Germinal center (tissue), 1 donor: ENCODE measurements at regions not wholly inside any gene's neighbourhood (a gene's known extent, or its start where the extent isn't known, plus 50 kb on each side); places are given as distances from the start of the nearest gene placed in this dataset.
"Not testable (repeated sequence)": the region's sequence is repeated elsewhere in the genome, so short reads cannot be mapped to it uniquely, and the experiment has no call there.

Source experiments
- DNase-seq: peaks from one replicate; pipeline ENCODE4 v3.0.0; 2012; ENCODE audit warnings: mixed read lengths, low spot score

DNA sequence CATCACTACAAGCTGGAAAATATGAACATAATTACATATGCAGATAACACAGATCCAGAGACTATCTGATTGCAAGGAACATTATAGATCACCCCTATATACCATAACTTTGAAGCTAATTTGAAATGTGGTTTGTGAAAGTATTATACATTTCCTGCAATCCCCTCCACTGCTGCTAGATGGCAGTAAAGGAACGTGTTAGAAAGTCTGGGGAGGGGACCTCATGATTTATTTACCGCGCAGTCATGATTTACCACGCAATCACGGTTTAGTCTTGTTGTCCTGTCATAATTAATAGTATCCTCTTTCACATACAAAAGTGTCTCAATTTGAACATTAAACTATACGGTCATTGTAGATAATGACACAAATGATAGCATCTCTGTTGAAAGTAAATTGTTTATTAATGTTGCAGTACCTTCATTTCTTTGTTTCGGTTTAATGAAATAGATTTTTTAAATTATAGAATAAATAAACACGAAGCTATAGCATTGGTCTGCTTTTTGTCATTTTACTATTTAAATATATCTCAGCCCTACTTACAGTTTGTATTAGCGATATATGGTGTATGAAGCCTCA is 145.3 kb upstream of the PRSS1 start:
- peak; percentile 60 for DNase-seq

DNA sequence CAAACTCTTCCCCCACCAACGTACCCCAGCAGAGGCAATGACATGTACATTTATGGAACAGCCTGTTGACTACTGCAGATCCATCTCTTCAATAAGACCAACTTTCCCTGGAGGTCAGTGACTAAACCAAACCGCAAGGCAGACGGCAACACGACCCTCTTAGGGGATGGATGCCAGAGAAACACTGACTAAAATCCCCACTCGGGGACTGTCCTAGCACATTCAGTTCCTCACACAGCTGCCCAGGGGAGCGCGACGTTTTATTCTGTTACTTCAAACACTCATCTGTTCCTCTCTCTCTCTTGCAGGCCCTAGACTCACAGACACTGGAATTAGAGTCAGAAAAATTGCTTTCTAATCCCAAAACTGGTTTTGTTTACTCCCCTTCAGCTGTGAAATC is 146.5 kb upstream of the PRSS1 start:
- no peak for DNase-seq

DNA sequence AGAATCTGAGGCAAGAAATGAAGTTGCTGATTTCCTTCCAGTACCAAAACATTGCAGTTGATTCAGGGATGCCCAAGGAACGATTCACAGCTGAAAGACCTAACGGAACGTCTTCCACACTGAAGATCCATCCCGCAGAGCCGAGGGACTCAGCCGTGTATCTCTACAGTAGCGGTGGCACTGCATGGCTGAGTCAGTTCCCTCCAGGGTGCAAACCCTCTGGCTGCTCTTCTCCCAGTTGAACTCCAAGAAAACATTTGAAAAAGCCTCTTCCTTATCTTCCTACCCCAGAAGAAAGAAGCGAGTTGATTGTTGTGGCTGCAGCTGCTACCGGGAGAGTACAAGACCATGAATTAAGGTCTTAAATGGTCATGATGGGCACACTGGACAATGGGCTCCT is 147.1 kb upstream of the PRSS1 start:
- DNase-seq: no peak

DNA sequence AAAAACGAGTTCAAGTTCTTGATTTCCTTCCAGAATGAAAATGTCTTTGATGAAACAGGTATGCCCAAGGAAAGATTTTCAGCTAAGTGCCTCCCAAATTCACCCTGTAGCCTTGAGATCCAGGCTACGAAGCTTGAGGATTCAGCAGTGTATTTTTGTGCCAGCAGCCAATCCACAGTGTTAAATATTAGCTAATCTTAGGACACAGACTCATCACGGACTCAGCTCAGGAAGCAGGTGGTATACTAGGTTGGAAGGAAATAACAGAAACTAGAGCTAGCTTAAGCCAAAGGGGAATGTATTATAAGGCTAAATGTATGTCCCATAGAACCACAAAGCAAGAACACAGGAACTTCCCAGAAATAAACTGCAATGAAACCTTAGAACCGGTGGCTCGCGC is 151.0 kb upstream of the PRSS1 start:
- no peak for DNase-seq

DNA sequence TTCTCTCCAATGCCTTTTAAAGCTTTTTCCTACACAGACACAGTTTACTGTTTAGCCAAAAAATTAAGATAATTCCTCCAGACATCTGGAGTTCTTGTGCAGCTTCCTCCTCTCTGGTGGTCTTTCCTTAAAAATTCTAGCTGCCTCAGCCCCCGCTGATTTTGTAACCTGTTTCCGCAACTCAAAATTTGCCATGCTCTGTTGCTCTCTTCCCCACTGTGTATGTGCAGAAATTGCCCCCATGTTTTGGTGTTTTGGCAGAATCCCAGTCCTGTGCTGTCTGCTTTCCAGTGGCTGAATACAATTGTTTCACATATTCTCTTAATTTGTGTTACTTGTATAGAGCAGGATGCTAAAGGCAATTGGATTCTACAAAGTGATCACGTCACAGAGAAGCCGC is 151.7 kb upstream of the PRSS1 start:
- no peak for DNase-seq

DNA sequence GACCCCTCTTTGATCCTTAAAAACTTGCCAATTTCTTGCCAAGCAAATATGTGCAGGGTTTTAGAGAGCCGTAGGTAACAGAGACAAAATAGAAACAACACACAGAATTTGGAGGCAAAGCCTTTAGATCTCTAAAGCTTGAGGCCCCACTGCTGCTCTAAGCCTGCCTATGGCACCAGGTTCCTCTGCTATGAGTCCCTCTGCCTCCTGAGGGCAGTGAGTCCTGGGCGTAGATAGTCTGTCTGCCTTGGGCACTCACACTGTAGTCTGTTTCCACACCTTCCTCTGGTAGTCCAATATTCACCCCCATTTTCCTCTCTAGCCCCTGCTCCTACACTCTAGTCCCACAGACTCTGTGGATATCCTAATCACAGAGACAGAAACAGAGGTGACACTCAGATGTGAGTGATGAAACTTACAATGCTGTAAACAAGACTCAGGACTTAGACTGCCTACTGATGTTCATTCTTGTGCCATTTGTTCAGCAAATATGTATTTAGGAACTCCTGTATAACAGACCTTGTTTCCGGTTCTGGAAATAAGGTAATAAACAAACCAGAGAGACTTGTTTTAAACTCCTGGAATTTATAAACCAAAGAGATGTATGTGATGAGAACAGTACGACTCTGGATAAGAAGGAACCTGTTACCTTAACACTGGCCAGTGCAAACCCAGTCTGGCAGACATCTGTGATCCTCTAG is 153.3 kb upstream of the PRSS1 start:
- no peak for DNase-seq

DNA sequence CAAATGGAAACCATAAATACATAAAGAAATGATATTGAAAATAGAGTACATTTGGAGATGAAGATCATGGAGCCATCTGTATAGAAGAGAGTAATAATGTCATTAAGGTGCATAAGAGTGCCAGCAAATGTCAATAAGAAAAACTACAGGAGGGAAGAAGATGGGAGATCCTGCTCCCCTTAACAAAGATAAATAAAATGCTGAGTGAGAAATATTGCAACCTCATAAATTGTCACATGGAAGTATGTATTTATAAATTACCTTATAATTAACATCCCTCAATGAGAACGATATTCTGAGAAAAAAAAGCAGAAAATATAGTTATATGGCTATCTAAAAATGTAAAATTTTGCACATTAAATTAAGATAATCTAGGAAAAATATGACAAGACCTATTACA is 155.2 kb upstream of the PRSS1 start:
- DNase-seq: no peak

DNA sequence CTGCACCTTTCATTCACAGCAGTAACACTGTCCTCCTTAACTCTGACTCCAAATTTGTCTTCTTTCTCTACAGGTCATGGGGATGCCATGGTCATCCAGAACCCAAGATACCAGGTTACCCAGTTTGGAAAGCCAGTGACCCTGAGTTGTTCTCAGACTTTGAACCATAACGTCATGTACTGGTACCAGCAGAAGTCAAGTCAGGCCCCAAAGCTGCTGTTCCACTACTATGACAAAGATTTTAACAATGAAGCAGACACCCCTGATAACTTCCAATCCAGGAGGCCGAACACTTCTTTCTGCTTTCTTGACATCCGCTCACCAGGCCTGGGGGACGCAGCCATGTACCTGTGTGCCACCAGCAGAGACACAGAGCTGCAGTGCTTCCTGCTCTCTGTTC is 156.2 kb upstream of the PRSS1 start:
- DNase-seq: no peak

DNA sequence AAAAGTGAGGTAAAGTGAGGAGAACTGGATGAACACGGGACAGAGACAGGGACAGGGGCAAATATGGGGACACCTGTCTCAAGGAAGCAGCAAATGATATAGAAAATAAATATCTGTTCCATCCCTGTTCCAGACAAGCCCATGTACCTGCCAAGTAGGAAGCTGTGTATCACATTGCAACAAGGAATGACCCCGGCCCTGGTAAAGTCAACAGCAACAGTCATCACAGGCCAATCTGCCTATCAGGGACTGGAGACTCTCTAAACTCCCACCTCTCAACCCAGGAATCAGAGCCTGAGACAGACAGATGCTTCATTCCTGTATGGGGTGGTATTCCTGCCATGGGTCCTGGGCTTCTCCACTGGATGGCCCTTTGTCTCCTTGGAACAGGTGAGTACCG is 156.6 kb upstream of the PRSS1 start:
- no peak for DNase-seq

DNA sequence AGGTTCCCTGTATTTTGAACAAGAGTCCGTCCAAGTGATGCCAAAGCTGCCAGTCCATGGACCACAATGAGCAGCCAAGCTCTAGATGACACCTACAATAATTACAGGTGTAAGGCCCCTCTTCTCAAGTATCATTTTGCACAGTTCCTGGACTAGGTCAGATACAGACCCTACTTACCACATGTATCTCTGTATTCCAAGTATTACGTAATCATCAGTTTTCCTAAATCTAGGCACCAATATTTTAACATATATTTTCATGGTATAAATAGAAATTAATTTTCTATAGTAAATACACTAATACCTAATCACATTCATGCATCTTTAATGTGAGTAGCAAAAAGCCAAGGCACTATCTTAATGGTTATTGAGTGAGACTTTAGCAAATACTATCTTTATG is 157.0 kb upstream of the PRSS1 start:
- DNase-seq: no peak

DNA sequence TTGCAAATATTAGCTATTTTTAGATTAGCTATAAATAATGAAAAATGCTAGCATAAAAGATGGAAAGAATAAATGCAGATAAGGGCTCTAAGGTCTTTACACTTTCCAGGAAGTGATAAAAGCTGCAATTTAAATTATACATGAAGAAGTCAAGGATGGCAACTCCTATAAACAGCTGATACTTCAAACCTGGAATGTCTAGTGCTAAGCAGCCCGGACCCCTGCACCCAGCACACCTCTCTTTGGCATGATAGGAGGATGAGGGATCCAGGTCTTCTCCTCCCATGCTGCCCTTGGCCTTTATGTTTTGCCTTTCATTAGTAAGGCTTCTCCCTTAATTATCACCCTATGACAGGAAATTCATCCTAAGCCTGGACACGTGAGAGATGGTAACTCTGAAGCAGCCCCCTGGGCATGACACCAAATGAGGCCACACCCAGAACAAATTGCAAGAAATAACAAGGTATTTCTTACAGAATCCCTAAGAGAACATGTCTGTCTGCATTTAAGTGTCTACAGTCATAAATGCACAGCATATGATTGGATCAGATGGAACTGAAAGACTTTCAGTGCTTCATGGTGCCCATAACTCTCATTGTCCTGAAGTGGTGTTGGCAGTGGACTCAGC is 158.3 kb upstream of the PRSS1 start:
- no peak for DNase-seq

DNA sequence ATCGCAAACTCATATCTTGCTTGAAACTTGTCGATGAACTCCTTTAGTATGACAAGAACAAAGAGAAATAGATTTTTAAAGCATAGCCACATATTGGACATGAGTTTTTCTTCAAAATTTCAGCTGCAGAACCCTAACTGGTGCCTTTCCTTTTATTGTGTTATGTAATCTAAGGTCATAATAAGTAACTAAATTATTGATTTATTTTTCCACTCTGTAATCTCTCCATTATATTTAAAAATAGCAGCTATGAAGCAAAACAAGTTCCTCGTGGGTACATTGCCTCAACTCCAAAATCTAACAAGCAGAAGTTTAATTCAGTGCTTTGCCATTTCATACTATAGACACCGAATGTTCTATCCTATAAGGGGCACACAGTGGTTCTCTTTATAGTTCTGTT is 159.2 kb upstream of the PRSS1 start:
- no peak for DNase-seq

DNA sequence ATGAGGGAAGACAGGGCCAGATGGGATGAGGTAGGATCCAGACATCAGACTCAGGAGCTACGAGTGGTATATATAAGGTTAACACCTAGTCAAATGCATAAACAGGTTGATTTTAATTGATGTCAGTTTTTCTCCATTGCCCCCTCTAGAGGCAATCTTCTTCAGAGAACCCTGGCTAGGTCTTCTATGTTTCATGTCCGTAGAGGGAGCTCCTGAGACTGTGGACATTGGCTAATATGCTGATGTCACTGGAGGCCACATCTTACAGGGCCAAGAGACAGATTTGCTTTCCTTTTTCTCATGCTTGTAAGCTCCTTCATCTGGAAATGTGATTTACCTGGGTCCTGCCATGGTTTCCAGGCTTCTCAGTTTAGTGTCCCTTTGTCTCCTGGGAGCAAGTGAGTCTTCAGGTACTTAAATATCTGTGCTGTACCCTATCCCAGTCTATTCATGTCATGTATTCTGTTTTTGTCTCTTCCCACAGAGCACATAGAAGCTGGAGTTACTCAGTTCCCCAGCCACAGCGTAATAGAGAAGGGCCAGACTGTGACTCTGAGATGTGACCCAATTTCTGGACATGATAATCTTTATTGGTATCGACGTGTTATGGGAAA is 161.6 kb upstream of the PRSS1 start:
- DNase-seq: peak; percentile 47

DNA sequence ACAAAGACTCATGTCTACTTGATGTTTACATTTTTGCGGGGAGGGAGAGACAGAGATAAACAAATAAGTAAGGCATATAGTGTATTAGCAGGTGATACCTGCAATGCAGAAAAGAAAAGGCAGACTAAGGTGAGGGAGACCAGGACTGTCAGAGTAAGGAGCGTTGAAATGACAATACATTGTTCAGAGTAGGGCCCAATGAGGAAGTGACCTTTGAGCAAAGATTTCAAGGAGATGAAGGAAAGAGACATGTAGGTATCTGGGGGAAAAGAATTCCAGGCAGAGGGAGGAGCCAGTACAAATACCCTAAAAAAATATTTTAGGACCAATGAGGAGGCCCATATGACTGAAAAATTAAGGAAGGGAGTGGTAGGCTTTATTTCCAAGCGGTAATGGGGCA is 162.7 kb upstream of the PRSS1 start:
- no peak for DNase-seq

DNA sequence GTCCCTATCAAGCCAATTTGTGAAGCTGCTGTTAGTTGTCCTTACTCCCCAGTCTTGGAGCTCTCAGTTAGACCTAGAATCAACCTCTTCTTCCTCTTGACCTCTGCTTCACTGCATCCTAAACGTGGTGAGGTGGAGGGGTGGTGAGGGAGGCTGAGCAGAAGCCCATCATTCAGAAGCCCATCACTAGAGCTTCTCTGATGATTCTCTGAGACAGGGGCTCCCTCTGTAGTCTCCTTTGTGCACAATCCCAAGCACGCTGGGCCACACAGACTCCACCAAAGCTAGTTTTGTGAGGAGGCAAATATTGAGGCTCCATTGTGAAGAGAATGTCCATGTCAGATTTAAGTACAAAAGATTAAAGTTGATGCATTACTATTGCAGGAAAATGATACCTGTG is 163.8 kb upstream of the PRSS1 start:
- DNase-seq: no peak

DNA sequence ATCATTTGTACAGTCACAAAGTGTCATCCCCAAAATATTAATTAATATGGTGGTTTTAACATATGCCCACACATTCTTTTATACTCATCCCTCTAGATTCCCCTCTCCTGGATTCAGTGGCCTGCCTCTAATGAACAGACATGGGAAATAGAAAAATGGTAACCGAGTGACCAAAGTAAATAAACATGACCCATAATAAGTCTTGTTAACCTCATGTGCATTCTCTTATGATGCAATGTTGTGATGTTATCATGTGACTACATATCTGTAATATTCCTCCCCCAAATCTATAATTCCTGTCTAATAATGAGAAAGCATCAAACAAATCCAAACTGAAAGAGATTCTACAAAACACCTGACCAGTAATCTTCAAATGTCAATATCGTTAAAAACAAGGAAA is 164.5 kb upstream of the PRSS1 start:
- DNase-seq: no peak

DNA sequence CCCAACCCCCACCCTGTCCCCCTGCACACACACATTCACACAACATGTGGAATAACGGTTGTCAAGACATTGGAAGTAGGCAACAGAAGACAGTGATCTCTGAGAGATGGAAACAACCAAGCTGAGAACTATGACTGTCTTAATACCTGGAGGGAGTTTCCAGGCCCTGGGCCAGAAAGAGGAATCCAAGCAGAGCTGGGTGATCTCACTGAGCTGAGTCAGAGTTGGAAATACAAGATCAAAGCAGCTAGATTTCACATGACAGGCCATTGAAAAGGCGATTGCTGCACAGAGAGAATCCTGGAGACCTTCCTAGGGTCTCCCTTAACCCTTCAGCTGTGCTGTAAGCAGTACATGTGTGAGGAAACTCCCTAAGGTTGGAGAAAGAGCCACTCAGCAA is 165.8 kb upstream of the PRSS1 start:
- DNase-seq: no peak

DNA sequence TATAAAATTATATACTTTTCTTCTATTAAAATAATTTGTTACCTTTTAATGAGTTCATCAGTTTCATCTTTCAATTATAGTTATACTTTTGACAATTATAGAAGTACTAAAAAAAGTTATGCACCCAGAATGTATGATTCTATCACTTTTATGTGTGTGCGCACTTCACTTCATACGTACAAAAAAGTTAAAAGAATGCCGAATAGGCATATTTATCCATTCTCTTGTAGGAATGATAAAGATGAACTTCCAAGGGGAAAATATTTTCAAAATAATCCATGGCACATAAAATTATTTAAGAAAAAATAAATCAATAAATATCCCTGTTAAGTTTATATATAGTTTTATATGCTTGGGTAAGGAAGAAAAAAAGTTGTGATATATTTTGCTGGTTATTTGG is 166.9 kb upstream of the PRSS1 start:
- DNase-seq: no peak

DNA sequence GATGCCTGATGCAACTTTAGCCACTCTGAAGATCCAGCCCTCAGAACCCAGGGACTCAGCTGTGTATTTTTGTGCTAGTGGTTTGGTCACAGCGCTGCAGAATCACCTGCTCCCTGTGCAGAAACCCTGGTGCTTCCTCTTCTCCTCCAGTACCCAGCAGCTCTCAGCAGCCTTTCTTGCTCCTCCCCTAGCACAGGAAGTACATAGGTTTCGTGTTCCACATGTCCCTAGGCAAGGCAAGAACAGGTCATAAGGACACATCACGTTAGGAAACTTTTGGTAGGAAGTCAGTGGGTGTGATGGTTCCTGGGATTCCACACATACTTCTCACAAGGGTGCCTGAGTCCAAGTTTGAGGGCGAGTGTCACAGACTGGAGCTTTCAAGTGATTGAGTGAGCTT is 167.9 kb upstream of the PRSS1 start:
- DNase-seq: peak; percentile 49

DNA sequence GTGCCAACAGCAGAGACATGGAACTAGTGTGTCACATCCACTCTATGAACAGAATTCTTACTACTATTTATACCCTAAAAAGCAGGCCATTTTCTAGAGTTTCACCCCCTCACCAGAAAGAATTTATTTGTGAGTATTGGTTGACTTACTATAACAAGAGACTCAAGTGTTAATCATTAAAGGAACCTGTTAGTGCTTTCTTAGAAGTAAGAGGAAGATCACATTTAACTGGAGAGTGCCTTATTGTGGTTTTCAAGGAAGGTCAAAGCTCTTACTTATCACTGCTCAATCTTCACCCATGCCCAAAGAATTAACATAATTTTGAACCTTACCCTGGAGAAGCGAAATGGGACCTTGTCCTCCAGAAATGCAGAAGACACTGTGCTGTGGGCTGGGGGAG is 169.3 kb upstream of the PRSS1 start:
- no peak for DNase-seq

DNA sequence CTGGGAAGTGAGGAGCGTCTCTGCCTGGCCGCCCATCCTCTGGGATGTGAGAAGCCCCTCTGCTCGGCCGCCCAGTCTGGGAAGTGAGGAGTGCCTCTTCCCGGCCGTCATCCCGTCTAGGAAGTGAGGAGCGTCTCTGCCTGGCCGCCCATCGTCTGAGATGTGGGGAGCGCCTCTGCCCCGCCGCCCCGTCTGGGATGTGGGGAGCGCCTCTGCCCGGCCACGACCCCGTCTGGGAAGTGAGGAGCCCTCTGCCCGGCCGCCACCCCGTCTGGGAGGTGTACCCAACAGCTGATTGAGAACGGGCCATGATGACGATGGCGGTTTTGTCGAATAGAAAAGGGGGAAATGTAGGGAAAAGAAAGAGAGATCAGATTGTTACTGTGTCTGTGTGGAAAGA is 173.9 kb upstream of the PRSS1 start:
- DNase-seq: not testable (repeated sequence)

DNA sequence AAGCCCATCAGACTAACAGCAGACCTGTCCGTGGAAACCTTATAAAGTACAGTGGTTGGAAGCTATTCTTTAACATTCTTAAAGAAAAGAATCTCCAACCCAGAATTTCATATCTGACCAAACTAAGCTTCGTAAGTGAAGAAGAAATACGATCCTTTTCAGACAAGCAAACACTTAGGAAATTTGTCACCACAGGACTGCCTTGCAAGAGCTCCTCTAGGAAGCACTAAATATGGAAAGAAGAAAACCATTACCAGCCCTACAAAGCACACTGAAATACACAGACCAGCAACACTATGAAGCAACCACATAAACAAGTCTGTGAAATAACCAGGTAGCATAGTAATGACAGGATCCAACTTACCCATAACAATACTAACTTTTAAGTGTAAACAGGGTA is 177.7 kb upstream of the PRSS1 start:
- no peak for DNase-seq

DNA sequence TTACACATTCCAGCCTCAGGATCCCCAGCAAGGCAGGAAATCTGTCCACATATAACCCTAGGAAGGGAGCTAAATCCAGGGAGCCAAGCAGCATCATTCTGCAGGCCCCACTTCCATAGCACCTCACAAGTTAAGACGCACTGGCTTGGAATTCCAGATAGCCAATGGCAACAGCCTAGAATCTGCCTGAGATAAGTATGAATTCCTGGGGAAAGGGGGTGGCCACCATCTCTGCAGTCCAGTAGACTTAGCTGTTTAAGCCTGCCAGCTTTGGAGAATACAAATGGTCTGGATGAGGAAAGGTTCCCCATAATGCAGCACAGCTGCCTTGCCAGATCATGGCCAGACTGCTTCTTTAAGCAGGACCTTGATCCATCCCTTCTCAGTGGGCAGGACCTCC is 179.4 kb upstream of the PRSS1 start:
- no peak for DNase-seq
